Body of pancreas (tissue), 4 donors: ENCODE measurements at regions not wholly inside any gene's neighbourhood (a gene's known extent, or its start where the extent isn't known, plus 50 kb on each side); places are given as distances from the start of the nearest gene placed in this dataset. TPM values are rescaled to one million over a fixed set of nuclear protein-coding genes. Genes with fewer than 3 reads are reported as not detected.

ENCODE experiments used
- ATAC-seq: fragments of 150-250 bp; one replicate; pipeline ENCODE4 v1.9.1; 2016
- DNase-seq, 4 donors: peaks; one replicate each; pipeline ENCODE4 v3.0.0-alpha.2; 2019
- H3K27ac ChIP-seq, 4 donors: fragments of 200-600 bp; sonication (generic); 1 replicate in 3 of 4; 2 replicates in 1 of 4; pipeline versions ENCODE4 v1.5.1 to v1.6.1; 2016 to 2019; ENCODE audit warnings: mild to moderate bottlenecking in 1 of 4, mixed read lengths in 1 of 4, moderate library complexity in 1 of 4
- H3K27me3 ChIP-seq, 2 donors: fragments of 200-600 bp; sonication (generic); one replicate each; pipeline ENCODE4 v1.6.0; 2016; ENCODE audit warnings: mild to moderate bottlenecking in 1 of 2
- H3K36me3 ChIP-seq, 2 donors: fragments of 200-600 bp; sonication (generic); replicated peaks in 1 of 2; 2 replicates each; pipeline ENCODE4 v1.5.1; 2016; ENCODE audit warnings: low read depth in 2 of 2; ENCODE audit not compliant: insufficient read depth in 1 of 2
- H3K4me1 ChIP-seq: fragments of 200-600 bp; sonication (generic); one replicate; pipeline ENCODE4 v1.6.0; 2016
- H3K4me3 ChIP-seq, 2 donors: fragments of 200-600 bp; sonication (generic); 1 replicate in 1 of 2; 2 replicates in 1 of 2; pipeline ENCODE4 v1.5.1; 2016 to 2019
- H3K9me3 ChIP-seq, 3 donors: fragments of 200-600 bp; sonication (generic); 1 replicate in 2 of 3; 2 replicates in 1 of 3; pipeline ENCODE4 v1.5.1; 2016
- CTCF ChIP-seq, 7 experiments: fragments of 450-650 bp in 4 of 7; fragments of 200-600 bp in 3 of 7; sonication (generic) in 3 of 7; IDR thresholded peaks; one replicate each; pipeline ENCODE4 v1.5.1; 2016 to 2019; ENCODE audit warnings: antibody characterized with exemption in 7 of 7
- WGBS, 2 donors: methylation state at CpG; one replicate each; pipeline ENCODE4 v1.1.5; 2017; 5-methylcytosine and 5-hydroxymethylcytosine counted together
- intact Hi-C: fragments of 100-400 bp; cut with DNase I; formaldehyde crosslinking; loops from one replicate; pipeline ENCODE4 v1.15.1; 2023
- small RNA-seq: library from RNA; depleted of rRNA; stranded (forward); fragments of <200 nt; gene quantifications from one replicate; pipeline ENCODE3, GENCODE V24; 2016

GRCh38 chr5:17167171-17167891, 50.1 kb upstream of the BASP1 start:
- DNase-seq, result no peak
- WGBS, 2 donors, result 63 to 79% methylated on average over 4 of the region's 4 CpGs
- intact Hi-C loops, result no loop called here
- peaks cover 16% of the 10 kb centered on the region for H3K4me1 ChIP-seq
- no peak overlapping the region for H3K27ac ChIP-seq
- H3K27me3 ChIP-seq, result no peaks in the 10 kb centered on the region
- H3K36me3 ChIP-seq, result no peaks in the 10 kb centered on the region
- TF ChIP-seq CTCF (IDR thresholded peaks at IDR 0.05), result no peak
- no peak for ATAC-seq
- H3K4me3 ChIP-seq, result no peak overlapping the region
- H3K9me3 ChIP-seq, result no peaks in the 10 kb centered on the region

Small RNA genes lying in the stretch of these regions (small RNA-seq; reads per million reads assigned to genes)
- gene RF00019 (not detected), gene RNA5SP180 (not detected)
